ENCODE measurements at regions not wholly inside any gene's neighbourhood (a gene's known extent, or its start where the extent isn't known, plus 50 kb on each side); places are given as distances from the start of the nearest gene placed in this dataset.

DNA sequence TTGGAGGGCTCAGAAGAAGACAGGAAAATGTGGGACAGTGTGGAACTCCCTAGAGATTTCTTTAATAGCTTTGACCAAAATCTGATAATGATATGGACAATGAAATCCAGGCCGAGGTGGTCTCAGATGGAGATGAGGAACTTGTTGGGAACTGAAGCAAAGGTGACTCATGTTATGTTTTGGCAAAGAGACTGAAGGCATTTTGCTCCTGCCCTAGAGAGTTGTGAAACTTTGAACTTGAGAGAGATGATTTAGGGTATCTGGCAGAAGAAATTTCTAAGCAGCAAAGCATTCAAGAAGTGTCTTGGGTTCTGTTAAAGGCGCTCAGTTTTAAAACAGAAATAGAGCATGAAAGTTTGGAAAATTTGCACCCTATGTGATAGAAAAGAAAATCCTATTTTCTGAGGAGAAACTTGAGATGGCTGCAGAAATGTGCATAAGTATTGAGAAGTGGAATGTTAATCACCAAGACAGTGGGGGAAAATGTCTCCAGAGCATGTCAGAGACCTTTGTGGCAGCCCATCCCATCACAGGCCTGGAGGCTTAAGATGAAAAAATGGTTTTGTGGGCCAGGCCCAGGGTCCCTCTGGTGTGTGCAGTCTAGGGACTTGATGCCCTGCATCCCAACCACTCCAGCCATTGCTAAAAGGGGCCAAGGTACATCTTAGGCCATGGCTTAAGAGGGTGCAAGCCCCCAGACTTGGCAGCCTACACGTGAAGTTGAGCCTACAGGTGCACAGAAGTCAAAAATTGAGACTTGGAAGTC is 463.7 kb upstream of the TLE4 start:
- TF ChIP-seq ZFX (IDR thresholded peaks at IDR 0.05): no peak
- TF ChIP-seq, protein P1, sequence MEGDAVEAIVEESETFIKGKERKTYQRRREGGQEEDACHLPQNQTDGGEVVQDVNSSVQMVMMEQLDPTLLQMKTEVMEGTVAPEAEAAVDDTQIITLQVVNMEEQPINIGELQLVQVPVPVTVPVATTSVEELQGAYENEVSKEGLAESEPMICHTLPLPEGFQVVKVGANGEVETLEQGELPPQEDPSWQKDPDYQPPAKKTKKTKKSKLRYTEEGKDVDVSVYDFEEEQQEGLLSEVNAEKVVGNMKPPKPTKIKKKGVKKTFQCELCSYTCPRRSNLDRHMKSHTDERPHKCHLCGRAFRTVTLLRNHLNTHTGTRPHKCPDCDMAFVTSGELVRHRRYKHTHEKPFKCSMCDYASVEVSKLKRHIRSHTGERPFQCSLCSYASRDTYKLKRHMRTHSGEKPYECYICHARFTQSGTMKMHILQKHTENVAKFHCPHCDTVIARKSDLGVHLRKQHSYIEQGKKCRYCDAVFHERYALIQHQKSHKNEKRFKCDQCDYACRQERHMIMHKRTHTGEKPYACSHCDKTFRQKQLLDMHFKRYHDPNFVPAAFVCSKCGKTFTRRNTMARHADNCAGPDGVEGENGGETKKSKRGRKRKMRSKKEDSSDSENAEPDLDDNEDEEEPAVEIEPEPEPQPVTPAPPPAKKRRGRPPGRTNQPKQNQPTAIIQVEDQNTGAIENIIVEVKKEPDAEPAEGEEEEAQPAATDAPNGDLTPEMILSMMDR (conservative IDR thresholded peaks at IDR 0.05): no peak
- H3K27ac ChIP-seq: no peak overlapping the region

DNA sequence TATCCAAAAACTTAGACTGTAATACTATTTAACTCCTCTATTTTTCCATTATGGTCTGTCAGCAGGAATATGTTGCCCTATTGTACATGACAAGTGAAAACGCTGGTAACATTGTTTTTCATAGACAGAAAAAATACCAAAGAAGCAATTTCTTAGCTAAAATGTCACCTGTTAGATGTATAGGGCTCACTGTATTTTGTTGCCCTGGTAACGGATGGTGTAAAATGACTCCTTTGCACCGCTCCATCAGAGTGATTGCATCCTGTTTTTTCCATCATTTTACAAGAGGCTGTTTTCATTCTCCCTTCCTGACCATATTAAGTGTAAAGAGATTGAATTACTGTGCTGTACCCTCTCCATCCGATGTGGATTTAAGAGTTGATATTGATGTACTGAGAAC is 460.1 kb upstream of the TLE4 start:
- TF ChIP-seq ZFX (IDR thresholded peaks at IDR 0.05): no peak
- TF ChIP-seq, protein P1 (conservative IDR thresholded peaks at IDR 0.05): no peak
- no peak overlapping the region for H3K27ac ChIP-seq

DNA sequence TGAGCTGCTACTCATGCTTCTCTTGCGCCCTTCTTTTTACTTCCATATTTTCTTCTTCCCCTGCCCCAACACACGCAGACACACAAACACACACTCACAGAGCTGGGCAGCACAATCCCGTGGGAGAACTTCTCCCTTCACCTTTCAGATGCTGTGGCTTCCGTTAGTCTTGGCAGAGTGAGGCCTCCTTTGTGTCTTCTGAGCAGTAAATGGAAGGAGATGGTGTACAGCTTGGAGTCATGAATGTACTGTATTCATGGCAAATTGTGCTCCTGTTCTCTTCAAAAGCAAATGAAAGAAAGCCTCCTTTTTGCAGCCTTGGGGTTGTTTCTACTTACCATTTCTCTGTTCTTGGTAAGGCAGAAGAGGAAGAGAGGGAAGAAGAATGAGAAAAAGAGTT is 456.6 kb upstream of the TLE4 start:
- TF ChIP-seq ZFX (IDR thresholded peaks at IDR 0.05): no peak
- TF ChIP-seq, protein P1 (conservative IDR thresholded peaks at IDR 0.05): no peak

DNA sequence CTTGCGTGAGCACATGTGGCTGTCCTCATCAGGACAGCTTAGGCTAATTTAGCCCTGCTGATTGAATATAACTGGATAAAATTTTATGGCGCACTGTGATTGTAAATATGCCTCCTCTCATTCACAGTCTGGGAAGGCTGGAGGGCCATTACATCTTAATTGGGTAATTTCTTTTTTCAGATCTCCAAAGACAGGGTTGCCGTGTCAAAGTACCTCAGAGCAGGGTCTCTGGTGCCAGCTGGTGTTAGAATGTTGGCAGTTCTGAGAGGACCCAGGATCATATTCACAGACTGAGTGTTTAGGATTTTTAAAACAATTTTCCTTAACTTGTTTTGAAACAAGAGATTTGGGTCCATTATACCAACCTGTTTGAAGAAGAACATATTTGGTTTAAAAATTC is 455.7 kb upstream of the TLE4 start:
- TF ChIP-seq ZFX (IDR thresholded peaks at IDR 0.05): no peak
- TF ChIP-seq, protein P1 (conservative IDR thresholded peaks at IDR 0.05): no peak
- H3K27ac ChIP-seq: no peak overlapping the region

More for the DNA sequence above, 456.6 kb upstream of the TLE4 start:
- H3K27ac ChIP-seq: no peak overlapping the region

DNA sequence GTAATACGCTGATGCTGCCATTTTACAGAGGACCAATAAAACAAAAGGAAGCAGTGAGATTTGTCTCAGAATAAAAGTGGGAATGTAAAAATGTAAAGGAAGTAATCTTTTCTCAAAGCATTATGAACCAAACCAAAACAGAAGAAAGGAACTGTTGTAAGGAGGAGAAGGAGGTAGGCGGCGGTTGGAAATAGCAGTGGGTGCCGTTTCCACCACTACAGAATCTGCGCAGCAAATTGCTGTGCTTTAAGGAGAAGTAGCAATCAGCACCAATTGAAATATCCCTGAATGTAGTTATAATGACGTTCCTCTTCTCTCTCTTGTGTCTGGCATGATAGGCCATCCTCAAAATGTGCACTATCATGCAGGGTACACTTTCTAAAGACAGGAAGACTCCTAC is 455.1 kb upstream of the TLE4 start:
- TF ChIP-seq, protein P1 (conservative IDR thresholded peaks at IDR 0.05): no peak
- no peak for TF ChIP-seq ZFX (IDR thresholded peaks at IDR 0.05)
- no peak overlapping the region for H3K27ac ChIP-seq

DNA sequence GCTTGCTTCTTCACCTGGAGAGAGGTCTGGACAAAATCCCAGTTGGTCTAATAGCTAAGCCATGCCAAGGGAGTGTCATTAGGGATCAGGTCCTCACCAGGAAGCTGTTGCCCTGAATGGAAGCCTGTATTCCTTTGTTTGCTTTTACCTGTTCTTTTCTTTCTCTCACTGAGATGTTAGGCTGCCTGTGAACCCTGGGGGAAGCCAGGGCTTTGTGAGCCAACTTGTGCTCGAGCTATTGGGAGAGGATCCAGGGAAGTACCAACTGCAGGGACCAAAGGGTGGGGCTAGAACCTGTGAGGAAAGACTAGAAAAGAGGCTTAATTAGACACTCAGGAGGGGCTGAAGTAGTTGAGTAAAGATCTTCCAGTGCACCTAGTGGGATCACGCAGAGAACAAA is 451.2 kb upstream of the TLE4 start:
- no peak for TF ChIP-seq ZFX (IDR thresholded peaks at IDR 0.05)
- TF ChIP-seq, protein P1 (conservative IDR thresholded peaks at IDR 0.05): no peak
- no peak overlapping the region for H3K27ac ChIP-seq

DNA sequence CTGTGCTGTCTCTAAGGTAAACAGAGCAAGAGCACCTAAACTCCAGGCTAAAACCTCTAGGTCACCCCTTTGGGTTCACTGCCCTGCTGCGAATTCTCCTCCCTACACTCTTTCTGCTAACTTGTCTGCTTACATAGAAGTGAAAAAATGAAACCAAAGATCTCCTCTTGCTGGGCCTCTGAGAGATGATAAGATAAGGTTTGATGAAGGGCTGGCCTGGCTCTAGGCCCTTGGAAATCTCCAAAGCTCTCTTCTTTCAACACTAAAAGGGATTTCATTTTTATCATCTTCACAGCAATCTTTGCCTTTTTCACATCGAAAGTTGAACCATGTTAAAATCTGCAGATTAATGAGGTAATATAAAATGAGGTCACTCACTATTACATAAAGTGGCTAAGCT is 450.8 kb upstream of the TLE4 start:
- H3K27ac ChIP-seq: no peak overlapping the region
- TF ChIP-seq ZFX (IDR thresholded peaks at IDR 0.05): no peak
- TF ChIP-seq, protein P1 (conservative IDR thresholded peaks at IDR 0.05): no peak
